ENCODE measurements at regions not wholly inside any gene's neighbourhood (a gene's known extent, or its start where the extent isn't known, plus 50 kb on each side); places are given as distances from the start of the nearest gene placed in this dataset.

DNA sequence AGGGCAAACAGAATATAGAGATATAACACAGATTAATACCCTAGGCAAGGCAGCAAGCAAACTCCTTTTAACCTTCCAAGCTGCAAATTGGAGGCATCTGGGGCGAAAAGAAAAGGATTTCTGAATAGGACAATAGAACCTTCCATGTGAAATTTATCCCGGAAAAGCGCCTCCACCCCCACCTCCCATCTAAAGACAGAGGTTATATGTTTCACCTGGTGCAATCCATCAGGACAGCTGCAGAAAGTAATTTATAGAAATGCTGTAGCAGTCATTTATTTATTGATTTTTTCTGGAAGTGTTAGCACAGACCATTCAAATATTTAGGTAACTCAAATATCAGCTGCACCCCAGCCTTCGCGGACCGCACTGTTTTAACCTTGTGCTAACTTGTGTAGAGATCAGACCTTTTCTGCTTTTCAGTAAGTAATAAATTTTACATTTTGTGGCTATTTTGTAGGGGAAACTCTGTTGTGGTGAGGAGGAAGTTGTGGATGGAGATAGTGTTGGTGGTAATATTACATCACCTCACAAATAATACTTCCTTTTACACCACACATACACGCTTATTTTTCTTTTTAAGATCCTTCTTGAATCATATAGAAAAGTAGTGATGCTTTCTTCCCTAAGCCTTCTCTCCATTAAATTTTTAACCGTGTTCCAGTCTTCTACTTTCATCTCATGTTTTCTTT lies 919.3 kb upstream of the CDH2 start:
- no peaks in the 10 kb centered on the region for H3K4me1 ChIP-seq (ENCODE audit: control insufficient read depth in 5 of 5, insufficient read depth in 5 of 5, low read length in 5 of 5)
- no peaks in the 10 kb centered on the region for H3K36me3 ChIP-seq (ENCODE audit: control insufficient read depth in 4 of 4, insufficient read depth in 4 of 4, low read length in 4 of 4)
- H3K27ac ChIP-seq (ENCODE audit: low read depth in 1 of 2, low read length in 1 of 2) = no peak overlapping the region
- no peak overlapping the region for H3K4me3 ChIP-seq
- TF ChIP-seq, protein P1, sequence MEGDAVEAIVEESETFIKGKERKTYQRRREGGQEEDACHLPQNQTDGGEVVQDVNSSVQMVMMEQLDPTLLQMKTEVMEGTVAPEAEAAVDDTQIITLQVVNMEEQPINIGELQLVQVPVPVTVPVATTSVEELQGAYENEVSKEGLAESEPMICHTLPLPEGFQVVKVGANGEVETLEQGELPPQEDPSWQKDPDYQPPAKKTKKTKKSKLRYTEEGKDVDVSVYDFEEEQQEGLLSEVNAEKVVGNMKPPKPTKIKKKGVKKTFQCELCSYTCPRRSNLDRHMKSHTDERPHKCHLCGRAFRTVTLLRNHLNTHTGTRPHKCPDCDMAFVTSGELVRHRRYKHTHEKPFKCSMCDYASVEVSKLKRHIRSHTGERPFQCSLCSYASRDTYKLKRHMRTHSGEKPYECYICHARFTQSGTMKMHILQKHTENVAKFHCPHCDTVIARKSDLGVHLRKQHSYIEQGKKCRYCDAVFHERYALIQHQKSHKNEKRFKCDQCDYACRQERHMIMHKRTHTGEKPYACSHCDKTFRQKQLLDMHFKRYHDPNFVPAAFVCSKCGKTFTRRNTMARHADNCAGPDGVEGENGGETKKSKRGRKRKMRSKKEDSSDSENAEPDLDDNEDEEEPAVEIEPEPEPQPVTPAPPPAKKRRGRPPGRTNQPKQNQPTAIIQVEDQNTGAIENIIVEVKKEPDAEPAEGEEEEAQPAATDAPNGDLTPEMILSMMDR (IDR thresholded peaks at IDR 0.05; ENCODE audit: control extremely low read depth, extremely low read depth) = no peak
- H3K9me3 ChIP-seq (ENCODE audit: control insufficient read depth in 4 of 4, insufficient read depth in 3 of 4, low read length in 3 of 4) = no peaks in the 10 kb centered on the region
- DNase-seq (no peak), ATAC-seq (ENCODE audit: insufficient read depth, low FRiP score) (no peak)
- no peaks in the 10 kb centered on the region for H3K27me3 ChIP-seq (ENCODE audit: control insufficient read depth in 3 of 3, insufficient read depth in 3 of 3, low read length in 2 of 3)
- no peak overlapping the region for H3K9ac ChIP-seq (ENCODE audit: insufficient read depth in 1 of 2, low read length in 2 of 2)
- WGBS, 2 donors = 28 to 56% methylated on average over 8 of the region's 8 CpGs

- H3K27ac ChIP-seq (ENCODE audit: low read depth in 1 of 2, low read length in 1 of 2) = no peak overlapping the region
Observed at GRCh38 chr18:29087616-29088246, 910.8 kb upstream of the CDH2 start.

GRCh38 chr18:29084120-29084519 lies 907.2 kb upstream of the CDH2 start:
- TF ChIP-seq, protein P1 (IDR thresholded peaks at IDR 0.05; ENCODE audit: control extremely low read depth, extremely low read depth) = no peak
- Histone ChIP-seq H3K27ac (ENCODE audit: low read depth in 1 of 2, low read length in 1 of 2) (no peak overlapping the region), H3K4me1 (ENCODE audit: control insufficient read depth in 5 of 5, insufficient read depth in 5 of 5, low read length in 5 of 5) (no peaks in the 10 kb centered on the region), H3K36me3 (ENCODE audit: control insufficient read depth in 4 of 4, insufficient read depth in 4 of 4, low read length in 4 of 4) (no peaks in the 10 kb centered on the region), H3K27me3 (ENCODE audit: control insufficient read depth in 3 of 3, insufficient read depth in 3 of 3, low read length in 2 of 3) (no peaks in the 10 kb centered on the region), H3K4me3 (no peak overlapping the region), H3K9ac (ENCODE audit: insufficient read depth in 1 of 2, low read length in 2 of 2) (no peak overlapping the region), H3K9me3 (ENCODE audit: control insufficient read depth in 4 of 4, insufficient read depth in 3 of 4, low read length in 3 of 4) (no peaks in the 10 kb centered on the region)
- no peak for DNase-seq
- no peak for ATAC-seq (ENCODE audit: insufficient read depth, low FRiP score)

More at GRCh38 chr18:29087616-29088246, 910.8 kb upstream of the CDH2 start:
- no peaks in the 10 kb centered on the region for H3K4me1 ChIP-seq (ENCODE audit: control insufficient read depth in 5 of 5, insufficient read depth in 5 of 5, low read length in 5 of 5)
- TF ChIP-seq, protein P1 (IDR thresholded peaks at IDR 0.05; ENCODE audit: control extremely low read depth, extremely low read depth) = no peak
- H3K36me3 ChIP-seq (ENCODE audit: control insufficient read depth in 4 of 4, insufficient read depth in 4 of 4, low read length in 4 of 4) = no peaks in the 10 kb centered on the region
- no peak for DNase-seq
- H3K4me3 ChIP-seq = no peak overlapping the region
- H3K9ac ChIP-seq (ENCODE audit: insufficient read depth in 1 of 2, low read length in 2 of 2) = no peak overlapping the region
- H3K27me3 ChIP-seq (ENCODE audit: control insufficient read depth in 3 of 3, insufficient read depth in 3 of 3, low read length in 2 of 3) = no peaks in the 10 kb centered on the region
- WGBS, 2 donors = 65 to 73% methylated on average over 3 of the region's 3 CpGs
- H3K9me3 ChIP-seq (ENCODE audit: control insufficient read depth in 4 of 4, insufficient read depth in 3 of 4, low read length in 3 of 4) = no peaks in the 10 kb centered on the region
- ATAC-seq (ENCODE audit: insufficient read depth, low FRiP score) = no peak

All from lung (tissue), 11 donors.